A673 (cell line): ENCODE measurements at regions not wholly inside any gene's neighbourhood (a gene's known extent, or its start where the extent isn't known, plus 50 kb on each side); places are given as distances from the start of the nearest gene placed in this dataset.

Experiments
- BruUV-seq: library from RNA; stranded (reverse); fragments of 400-500 nt; replicated peaks from 2 replicates; lab custom pipeline; 2021; lab: Mats Ljungman, UMichigan
- CTCF ChIA-PET: fragments of 300-600 bp; sonication (Branson Sonifier 250); formaldehyde crosslinking; loops from one replicate; lab custom pipeline; 2022; ENCODE audit warnings: antibody characterized with exemption; lab: Charles Lee
- POLR2A ChIA-PET: fragments of 300-600 bp; sonication (Branson Sonifier 250); formaldehyde crosslinking; loops from one replicate; lab custom pipeline; 2022; ENCODE audit warnings: antibody characterized with exemption; ENCODE audit not compliant: low non-redundant PET; lab: Charles Lee
- DNase-seq: peaks from one replicate; pipeline ENCODE4 v3.0.0-alpha.2; 2015; ENCODE audit warnings: low spot score
- H3K27ac ChIP-seq: fragments of 200-600 bp; sonication (generic); 2 replicates; pipeline ENCODE4 v1.5.1; 2016; ENCODE audit warnings: mixed run types, low read depth, mild to moderate bottlenecking, mixed read lengths, antibody characterized with exemption, low read length; ENCODE audit not compliant: poor library complexity, severe bottlenecking
- H3K27me3 ChIP-seq: fragments of 200-600 bp; sonication (generic); replicated peaks from 2 replicates; pipeline ENCODE4 v1.6.1; 2017; ENCODE audit warnings: mixed run types, low read depth, mild to moderate bottlenecking, mixed read lengths, antibody characterized with exemption, low read length; ENCODE audit not compliant: insufficient read depth, poor library complexity
- H3K36me3 ChIP-seq: fragments of 200-600 bp; sonication (generic); 2 replicates; pipeline ENCODE4 v1.6.1; 2016; ENCODE audit warnings: mixed run types, mild to moderate bottlenecking, mixed read lengths, antibody characterized with exemption, low read length; ENCODE audit not compliant: insufficient read depth, poor library complexity, severe bottlenecking
- H3K4me1 ChIP-seq: fragments of 200-600 bp; sonication (generic); 2 replicates; pipeline ENCODE4 v1.6.1; 2017; ENCODE audit warnings: mixed run types, mild to moderate bottlenecking, mixed read lengths, antibody characterized with exemption, low read length; ENCODE audit not compliant: insufficient read depth, poor library complexity, severe bottlenecking
- H3K4me3 ChIP-seq: fragments of 200-600 bp; sonication (generic); 2 replicates; pipeline ENCODE4 v1.5.1; 2016; ENCODE audit warnings: low read depth, mixed run types, mild to moderate bottlenecking, mixed read lengths, low read length; ENCODE audit not compliant: poor library complexity, severe bottlenecking
- H3K9me3 ChIP-seq: fragments of 200-600 bp; sonication (generic); 2 replicates; pipeline ENCODE4 v1.6.1; 2016; ENCODE audit warnings: mixed run types, low read depth, mild to moderate bottlenecking, mixed read lengths, antibody characterized with exemption, low read length; ENCODE audit not compliant: poor library complexity, severe bottlenecking
- CTCF ChIP-seq: fragments of 300-800, 200-600 bp; sonication (generic); conservative IDR thresholded peaks from 2 replicates; pipeline ENCODE4 v1.5.1; 2017; ENCODE audit warnings: low read depth, mild to moderate bottlenecking, antibody characterized with exemption, low read length, moderate library complexity, mixed read lengths
- EZH2 ChIP-seq: fragments of 200-600 bp; sonication (generic); IDR thresholded peaks from 2 replicates; pipeline ENCODE4 v1.6.1; 2017; ENCODE audit warnings: borderline replicate concordance, low read depth, mild to moderate bottlenecking, mixed read lengths, antibody characterized with exemption, low read length; ENCODE audit not compliant: poor library complexity, severe bottlenecking
- intact Hi-C: fragments of 100-400 bp; cut with micrococcal nuclease; formaldehyde crosslinking; loops from one replicate; pipeline ENCODE4 v1.10.0; 2022; ENCODE audit not compliant: unreplicated experiment

GRCh38 chr10:83612746-83613145 is 526.6 kb upstream of the GHITM start:
- no TSS peak for BruUV-seq
- TF ChIP-seq CTCF (no peak), EZH2 (no peak)
- H3K9me3 ChIP-seq, result peaks cover 10% of the 10 kb centered on the region
- intact Hi-C loops, result no loop called here
- ChIA-PET CTCF (no interaction called here), POLR2A (no interaction called here)
- H3K4me1 ChIP-seq, result no peaks in the 10 kb centered on the region
- H3K27me3 ChIP-seq, result no peaks in the 10 kb centered on the region
- no peaks in the 10 kb centered on the region for H3K36me3 ChIP-seq
- DNase-seq, result no peak
- no peak overlapping the region for H3K27ac ChIP-seq
- H3K4me3 ChIP-seq, result no peak overlapping the region

GRCh38 chr10:83617172-83617571 is 522.1 kb upstream of the GHITM start:
- H3K27me3 ChIP-seq, result no peaks in the 10 kb centered on the region
- H3K27ac ChIP-seq, result no peak overlapping the region
- H3K4me3 ChIP-seq, result no peak overlapping the region
- no peak for DNase-seq
- ChIA-PET POLR2A (no interaction called here), CTCF (interaction anchor here (0.7 kb wide), 1 partner anchor 1047 kb away, joined by 3 read pairs; no protein-coding TSS in a partner anchor)
- BruUV-seq, result no TSS peak
- intact Hi-C loops, result no loop called here
- H3K36me3 ChIP-seq, result no peaks in the 10 kb centered on the region
- H3K9me3 ChIP-seq, result peaks cover 4% of the 10 kb centered on the region
- H3K4me1 ChIP-seq, result no peaks in the 10 kb centered on the region
- no peak for TF ChIP-seq CTCF
- TF ChIP-seq EZH2, result no peak

- POLR2A ChIA-PET, result no interaction called here
- Histone ChIP-seq H3K36me3 (no peaks in the 10 kb centered on the region), H3K9me3 (peaks cover 4% of the 10 kb centered on the region), H3K4me1 (no peaks in the 10 kb centered on the region), H3K4me3 (no peak overlapping the region), H3K27ac (no peak overlapping the region), H3K27me3 (no peaks in the 10 kb centered on the region)
- TF ChIP-seq CTCF, result no peak
- TF ChIP-seq EZH2, result no peak
- no peak for DNase-seq
- CTCF ChIA-PET, result interaction anchor here (0.7 kb wide), 1 partner anchor 1047 kb away, joined by 3 read pairs; no protein-coding TSS in a partner anchor
- BruUV-seq, result no TSS peak
- intact Hi-C loops, result no loop called here
Measured at GRCh38 chr10:83617692-83618545, 521.4 kb upstream of the GHITM start.
